Lower leg skin (tissue), 3 donors: ENCODE measurements at regions not wholly inside any gene's neighbourhood (a gene's known extent, or its start where the extent isn't known, plus 50 kb on each side); places are given as distances from the start of the nearest gene placed in this dataset.

Experiments
- POLR2A ChIP-seq, 2 donors: fragments of 450-650 bp; IDR thresholded peaks; one replicate each; pipeline ENCODE4 v1.6.1; 2016 to 2017; ENCODE audit warnings: antibody characterized with exemption in 2 of 2, mild to moderate bottlenecking in 1 of 2, moderate library complexity in 1 of 2
- TF ChIP-seq, protein P1 (sequence below), 3 donors: fragments of 450-650 bp; IDR thresholded peaks; one replicate each; pipeline ENCODE4 v1.5.1; 2016; ENCODE audit warnings: antibody characterized with exemption in 3 of 3, mild to moderate bottlenecking in 3 of 3, moderate library complexity in 2 of 3

DNA sequence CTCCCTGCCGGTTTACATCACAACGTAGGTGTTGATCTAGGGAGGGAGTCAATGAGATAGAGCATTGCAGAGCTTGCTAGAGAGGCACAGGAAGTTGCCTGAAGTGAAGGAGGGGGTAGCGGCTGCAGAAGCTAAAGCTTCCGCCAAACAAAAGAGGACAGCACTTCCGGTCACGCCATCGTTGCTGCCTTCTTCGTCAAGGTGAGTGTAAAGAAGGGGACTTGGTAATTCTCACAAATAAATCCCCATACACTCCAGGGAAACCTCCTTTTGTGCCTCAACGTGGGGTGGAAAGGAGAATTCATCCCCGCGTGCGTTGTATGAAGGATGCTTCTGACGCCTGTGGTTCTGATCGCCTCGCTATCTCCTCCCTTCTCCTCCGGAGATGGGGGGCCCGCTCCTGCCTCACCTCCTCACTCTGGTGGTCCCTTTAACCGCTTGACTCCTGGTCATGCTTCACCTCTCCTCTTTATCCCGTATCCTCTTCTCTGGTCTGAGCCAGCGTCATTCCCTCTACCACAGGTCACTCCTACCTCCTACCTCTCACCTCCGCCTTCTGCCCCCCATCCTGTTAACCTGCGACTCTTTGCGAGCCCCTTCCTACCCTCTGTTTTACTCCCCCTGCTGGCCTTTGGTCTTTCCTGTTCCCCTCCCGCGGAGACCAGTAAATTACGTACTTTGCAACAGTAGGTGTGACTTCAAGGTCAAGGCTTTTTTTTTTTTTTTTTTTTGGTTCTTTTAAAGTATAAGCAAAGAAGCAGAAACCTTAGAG is 59.9 kb downstream of the GSPT2 start:
- no peak for TF ChIP-seq POLR2A (IDR thresholded peaks at IDR 0.05)
- TF ChIP-seq, protein P1, sequence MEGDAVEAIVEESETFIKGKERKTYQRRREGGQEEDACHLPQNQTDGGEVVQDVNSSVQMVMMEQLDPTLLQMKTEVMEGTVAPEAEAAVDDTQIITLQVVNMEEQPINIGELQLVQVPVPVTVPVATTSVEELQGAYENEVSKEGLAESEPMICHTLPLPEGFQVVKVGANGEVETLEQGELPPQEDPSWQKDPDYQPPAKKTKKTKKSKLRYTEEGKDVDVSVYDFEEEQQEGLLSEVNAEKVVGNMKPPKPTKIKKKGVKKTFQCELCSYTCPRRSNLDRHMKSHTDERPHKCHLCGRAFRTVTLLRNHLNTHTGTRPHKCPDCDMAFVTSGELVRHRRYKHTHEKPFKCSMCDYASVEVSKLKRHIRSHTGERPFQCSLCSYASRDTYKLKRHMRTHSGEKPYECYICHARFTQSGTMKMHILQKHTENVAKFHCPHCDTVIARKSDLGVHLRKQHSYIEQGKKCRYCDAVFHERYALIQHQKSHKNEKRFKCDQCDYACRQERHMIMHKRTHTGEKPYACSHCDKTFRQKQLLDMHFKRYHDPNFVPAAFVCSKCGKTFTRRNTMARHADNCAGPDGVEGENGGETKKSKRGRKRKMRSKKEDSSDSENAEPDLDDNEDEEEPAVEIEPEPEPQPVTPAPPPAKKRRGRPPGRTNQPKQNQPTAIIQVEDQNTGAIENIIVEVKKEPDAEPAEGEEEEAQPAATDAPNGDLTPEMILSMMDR (IDR thresholded peaks at IDR 0.05): no peak
